SW480 (cell line): ENCODE measurements at regions not wholly inside any gene's neighbourhood (a gene's known extent, or its start where the extent isn't known, plus 50 kb on each side); places are given as distances from the start of the nearest gene placed in this dataset.

Experiments used
- DNase-seq: peaks from one replicate; pipeline ENCODE4 v3.0.0-alpha.2; 2016; ENCODE audit warnings: low spot score

GRCh38 chr19:30703645-30704044, 331.5 kb downstream of the ZNF536 start:
- DNase-seq = no peak

DNA sequence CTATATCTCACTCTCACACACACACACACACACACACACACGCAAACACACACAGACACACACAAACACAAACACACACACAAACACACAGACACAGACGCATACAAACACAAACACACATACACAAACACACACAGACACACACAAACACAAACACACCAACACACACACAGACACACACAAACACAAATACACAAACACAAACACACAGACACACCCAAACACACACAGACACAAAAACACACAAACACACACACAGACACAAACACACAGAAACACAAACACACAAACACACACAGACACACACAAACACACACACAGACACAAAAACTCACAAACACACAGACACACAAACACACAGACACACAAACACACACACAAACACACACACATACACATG, 329.0 kb downstream of the ZNF536 start:
- no peak for DNase-seq

DNA sequence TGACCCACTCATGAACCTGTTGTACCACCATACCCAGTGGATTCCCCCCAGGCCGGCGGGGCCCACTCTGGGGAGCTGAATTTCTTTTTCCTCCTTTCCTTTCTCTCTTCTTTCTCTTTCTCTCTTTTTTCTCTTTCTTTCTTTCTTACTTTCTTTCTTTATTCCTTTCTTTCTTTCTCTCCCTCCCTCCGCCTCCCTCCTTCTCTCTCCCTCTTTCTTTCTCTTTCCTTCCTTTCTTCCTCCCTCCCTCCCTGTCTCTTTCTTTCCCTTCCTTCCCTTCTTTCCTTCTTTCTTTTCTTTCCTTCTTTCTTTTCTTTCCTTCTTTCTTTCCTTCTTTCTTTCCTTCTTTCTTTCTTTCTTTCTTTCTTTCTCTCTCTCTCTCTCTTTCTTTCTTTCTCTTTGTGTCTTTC, 327.7 kb downstream of the ZNF536 start:
- no peak for DNase-seq

- no peak for DNase-seq
These were observed 324.3 kb downstream of the ZNF536 start for GRCh38 chr19:30696514-30696913.

DNA sequence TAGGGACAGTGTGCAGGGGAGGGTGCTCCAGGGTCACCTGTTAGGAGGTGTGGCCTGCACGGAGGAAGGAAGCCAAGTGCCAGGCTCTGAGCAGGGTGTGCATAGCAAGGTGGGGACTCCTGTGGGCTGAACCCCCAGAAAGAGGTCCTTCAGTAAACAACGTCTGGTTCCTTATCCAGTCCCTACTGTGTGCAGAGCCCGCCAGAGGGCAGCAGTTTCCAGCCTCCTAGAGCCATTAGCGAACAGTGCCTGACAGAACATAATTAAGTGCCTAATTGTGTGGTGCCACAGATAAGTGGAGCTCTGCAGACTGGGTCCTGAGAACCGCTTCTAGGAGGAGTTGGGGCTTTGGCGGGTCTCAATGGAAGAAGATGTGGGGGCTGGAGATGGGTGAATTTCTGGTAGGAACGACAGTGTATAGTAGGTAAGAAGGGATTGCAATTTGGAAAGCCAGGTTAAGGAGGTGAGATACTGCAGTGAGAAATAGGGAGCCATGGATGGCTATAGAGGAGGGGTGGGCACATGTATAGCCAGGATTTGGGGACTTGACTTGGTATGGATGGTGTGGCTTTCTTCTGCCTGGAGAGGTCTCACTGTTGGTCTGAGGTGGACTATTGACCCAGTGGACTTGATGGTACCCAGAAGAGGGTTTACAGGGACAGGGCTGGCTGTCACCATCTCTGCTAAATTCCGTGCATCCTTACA, 323.1 kb downstream of the ZNF536 start:
- DNase-seq = no peak

- peak; percentile 20 for DNase-seq
These were observed 322.1 kb downstream of the ZNF536 start for GRCh38 chr19:30694156-30694755.

- no peak for DNase-seq
These were observed 320.8 kb downstream of the ZNF536 start for GRCh38 chr19:30692879-30693503.

GRCh38 chr19:30692181-30692811, 320.1 kb downstream of the ZNF536 start:
- no peak for DNase-seq

GRCh38 chr19:30691819-30692166, 319.6 kb downstream of the ZNF536 start:
- DNase-seq = no peak

- DNase-seq = no peak
These were observed 319.0 kb downstream of the ZNF536 start for GRCh38 chr19:30690935-30691818.

GRCh38 chr19:30690525-30690924, 318.3 kb downstream of the ZNF536 start:
- DNase-seq = no peak

- DNase-seq = no peak
These were observed 317.3 kb downstream of the ZNF536 start for GRCh38 chr19:30689474-30689873.

DNA sequence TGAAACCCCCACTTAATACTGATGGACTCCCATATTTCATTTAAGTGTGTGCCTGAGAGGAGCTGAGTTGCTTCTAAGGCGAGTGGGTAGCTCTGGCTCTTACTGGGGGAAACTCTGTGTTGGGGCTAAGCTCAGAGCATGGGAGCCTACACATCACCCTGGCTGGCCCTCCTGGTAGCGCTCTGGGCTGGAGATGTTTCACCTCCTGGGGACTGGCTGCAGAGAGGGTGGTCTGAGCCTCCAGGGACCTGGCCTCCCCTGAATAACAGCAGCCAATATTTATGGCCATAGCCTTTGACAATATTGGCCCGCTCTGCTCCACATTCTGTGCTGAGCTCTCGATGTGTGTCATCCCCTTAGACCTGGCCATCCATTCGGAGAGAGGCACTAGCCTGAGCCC, 316.5 kb downstream of the ZNF536 start:
- no peak for DNase-seq

GRCh38 chr19:30686826-30687566, 314.8 kb downstream of the ZNF536 start:
- no peak for DNase-seq

DNA sequence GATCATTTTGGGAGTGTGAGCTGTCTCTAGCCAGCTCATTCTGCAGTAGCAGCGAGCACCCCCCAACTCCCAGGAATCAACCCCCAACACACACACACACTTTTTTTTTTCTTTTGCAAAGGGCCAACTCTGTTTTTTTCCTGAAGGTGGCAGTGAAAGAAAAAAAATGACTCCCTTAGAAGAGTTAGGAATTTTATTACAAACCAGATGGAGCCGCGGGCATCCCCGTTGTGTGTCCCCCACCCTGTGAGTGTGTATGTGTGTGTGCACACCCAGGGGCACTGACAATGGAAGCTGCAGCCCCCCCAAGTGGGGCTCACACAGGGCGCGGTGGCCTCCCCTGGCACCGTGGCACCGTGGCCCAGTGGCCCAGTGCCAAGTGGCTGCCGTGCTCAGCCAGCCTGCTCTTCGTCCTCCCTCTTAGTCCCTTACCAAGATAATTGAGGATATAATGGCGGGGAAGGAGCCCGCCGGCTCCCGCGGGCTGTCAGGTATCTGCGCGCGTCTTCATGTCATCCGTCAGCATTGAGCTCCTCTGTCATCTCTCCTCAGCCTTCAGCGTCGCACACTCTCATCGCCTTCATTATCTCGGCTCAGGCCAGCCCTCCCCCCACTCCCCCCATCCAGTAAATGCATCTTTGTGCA, 314.1 kb downstream of the ZNF536 start:
- peak; percentile 13 for DNase-seq

DNA sequence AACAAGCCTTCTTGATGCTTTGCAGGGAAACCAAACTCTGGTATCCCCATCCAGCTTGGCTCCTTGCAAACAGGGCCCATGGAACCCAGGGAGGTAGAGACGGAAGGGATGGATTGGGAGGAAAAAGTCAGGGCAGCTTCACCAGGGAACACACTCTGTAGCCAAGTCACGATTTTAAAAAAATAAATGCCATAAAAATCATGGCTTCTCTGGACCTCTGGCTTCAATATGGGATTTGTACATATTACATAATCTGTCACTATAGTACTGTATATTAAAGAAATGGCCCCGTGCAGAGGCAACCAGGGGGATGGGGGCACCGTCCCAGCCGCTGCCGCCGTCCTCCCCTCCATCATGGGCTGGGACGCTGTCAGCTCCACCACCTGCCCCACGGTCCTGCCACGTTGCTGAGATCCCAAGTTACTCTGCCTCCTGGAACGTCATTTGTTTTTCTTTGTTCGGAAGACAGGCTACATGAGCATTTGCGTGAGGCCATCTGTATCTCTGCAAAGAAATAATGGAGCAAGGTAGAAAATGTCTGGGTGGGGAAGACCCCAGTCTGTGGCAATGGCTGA, 313.3 kb downstream of the ZNF536 start:
- DNase-seq = no peak

DNA sequence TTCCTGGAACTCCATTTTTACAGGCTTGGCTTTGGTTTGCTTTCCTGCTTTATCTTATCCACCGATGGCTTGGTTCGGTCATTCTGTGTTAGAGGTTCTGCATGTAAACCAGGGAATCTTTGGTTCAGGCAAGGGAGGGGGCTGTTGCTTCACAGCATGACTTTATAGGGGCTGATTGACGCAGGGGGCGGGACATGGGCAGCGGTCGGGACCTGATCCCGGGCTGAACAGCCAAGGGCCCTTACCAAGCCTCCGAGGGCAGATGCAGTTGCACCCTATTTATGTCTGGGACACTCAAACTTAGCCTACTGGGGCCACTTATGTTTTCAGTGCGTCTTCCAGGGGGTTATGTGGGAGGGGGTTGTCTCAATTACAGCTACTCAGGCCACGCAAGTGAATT, 312.4 kb downstream of the ZNF536 start:
- no peak for DNase-seq

DNA sequence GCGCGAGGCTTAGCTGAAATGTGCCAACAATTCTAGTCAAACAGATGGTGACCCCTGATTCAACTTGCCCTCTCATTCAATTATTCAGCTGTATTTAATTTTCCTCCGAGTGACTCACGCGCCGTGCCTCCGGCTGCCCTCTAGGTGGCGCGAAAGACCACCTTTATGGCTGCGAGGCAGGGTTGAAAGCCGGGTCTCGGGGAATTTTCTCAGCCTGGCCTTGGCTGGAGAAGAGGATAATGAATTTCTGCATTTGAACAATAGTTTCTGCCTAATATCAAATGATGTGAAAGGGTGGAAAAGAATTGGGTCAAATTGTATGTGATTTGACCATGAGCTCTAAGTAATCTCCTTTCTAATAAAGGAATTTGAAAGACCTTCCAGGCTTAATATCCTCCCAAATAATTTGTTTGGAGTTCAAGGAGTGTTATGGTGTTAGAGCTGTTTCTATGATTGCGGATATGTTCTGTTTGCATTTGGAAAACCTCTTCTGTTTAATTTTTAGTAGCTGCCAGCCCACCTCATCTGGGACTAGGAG, 310.9 kb downstream of the ZNF536 start:
- peak; percentile 52 for DNase-seq

GRCh38 chr19:30682146-30682998, 310.2 kb downstream of the ZNF536 start:
- no peak for DNase-seq
